EL (cell line): ENCODE measurements at regions not wholly inside any gene's neighbourhood (a gene's known extent, or its start where the extent isn't known, plus 50 kb on each side); places are given as distances from the start of the nearest gene placed in this dataset.
A peak's percentile ranks its signal among the peaks of the same experiment; 100 is the strongest.

ENCODE experiments used
- DNase-seq: peaks from one replicate; pipeline ENCODE4 v3.0.0-alpha.2; 2016

GRCh38 chr1:42033629-42034028, 114.9 kb upstream of the HIVEP3 start:
- DNase-seq: no peak

GRCh38 chr1:42017730-42018129, 99.0 kb upstream of the HIVEP3 start:
- DNase-seq: no peak

- no peak for DNase-seq
Observed at GRCh38 chr1:42017259-42017658, 98.5 kb upstream of the HIVEP3 start.

- DNase-seq: peak; percentile 3
Observed at GRCh38 chr1:42014823-42015222, 96.1 kb upstream of the HIVEP3 start.

- DNase-seq: no peak
Observed at GRCh38 chr1:42013881-42014470, 95.3 kb upstream of the HIVEP3 start.

GRCh38 chr1:42012852-42013251, 94.1 kb upstream of the HIVEP3 start:
- DNase-seq: no peak

- no peak for DNase-seq
Observed at GRCh38 chr1:42010381-42010780, 91.7 kb upstream of the HIVEP3 start.

- DNase-seq: no peak
Observed at GRCh38 chr1:42008264-42008663, 89.5 kb upstream of the HIVEP3 start.

GRCh38 chr1:42006836-42007235, 88.1 kb upstream of the HIVEP3 start:
- DNase-seq: peak; percentile 2

GRCh38 chr1:42006093-42006492, 87.4 kb upstream of the HIVEP3 start:
- no peak for DNase-seq

GRCh38 chr1:42005530-42005929, 86.8 kb upstream of the HIVEP3 start:
- no peak for DNase-seq

GRCh38 chr1:42004860-42005259, 86.1 kb upstream of the HIVEP3 start:
- DNase-seq: no peak

- no peak for DNase-seq
Observed at GRCh38 chr1:42004322-42004721, 85.6 kb upstream of the HIVEP3 start.

GRCh38 chr1:42003433-42003832, 84.7 kb upstream of the HIVEP3 start:
- DNase-seq: no peak

- no peak for DNase-seq
Observed at GRCh38 chr1:42002220-42002619, 83.5 kb upstream of the HIVEP3 start.

GRCh38 chr1:42000766-42001165, 82.0 kb upstream of the HIVEP3 start:
- no peak for DNase-seq

GRCh38 chr1:41999884-42000283, 81.2 kb upstream of the HIVEP3 start:
- DNase-seq: no peak

- no peak for DNase-seq
Observed at GRCh38 chr1:41998250-41998649, 79.5 kb upstream of the HIVEP3 start.

GRCh38 chr1:41997153-41997552, 78.4 kb upstream of the HIVEP3 start:
- no peak for DNase-seq

- DNase-seq: peak; percentile 2
Observed at GRCh38 chr1:41995441-41996130, 76.9 kb upstream of the HIVEP3 start.

- no peak for DNase-seq
Observed at GRCh38 chr1:41994195-41994894, 75.6 kb upstream of the HIVEP3 start.

- no peak for DNase-seq
Observed at GRCh38 chr1:41983451-41983850, 64.7 kb upstream of the HIVEP3 start.

GRCh38 chr1:41981796-41982195, 63.1 kb upstream of the HIVEP3 start:
- DNase-seq: no peak
